Loucy (cell line): ENCODE measurements at regions not wholly inside any gene's neighbourhood (a gene's known extent, or its start where the extent isn't known, plus 50 kb on each side); places are given as distances from the start of the nearest gene placed in this dataset.

ENCODE experiments used
- H2AFZ ChIP-seq: fragments of 200-600 bp; sonication (generic); 2 replicates; pipeline ENCODE4 v1.6.0; 2016; ENCODE audit warnings: antibody characterized with exemption, mild to moderate bottlenecking, low read length, moderate library complexity
- H3F3A ChIP-seq: fragments of 200-600 bp; 2 replicates; pipeline ENCODE4 v1.6.0; 2016; ENCODE audit warnings: antibody characterized with exemption, low read depth, mild to moderate bottlenecking
- H3K27me3 ChIP-seq: fragments of 200-600 bp; sonication (generic); 2 replicates; pipeline ENCODE4 v1.6.1; 2014; ENCODE audit warnings: low read length, mild to moderate bottlenecking; ENCODE audit not compliant: insufficient read depth, poor library complexity, severe bottlenecking
- H3K36me3 ChIP-seq: fragments of 200-600 bp; sonication (generic); 2 replicates; pipeline ENCODE4 v1.6.1; 2016; ENCODE audit warnings: low read length; ENCODE audit not compliant: insufficient read depth
- H3K4me1 ChIP-seq: fragments of 200-600 bp; sonication (generic); 2 replicates; pipeline ENCODE4 v1.5.1; 2014; ENCODE audit warnings: low read length, mild to moderate bottlenecking; ENCODE audit not compliant: insufficient read depth, poor library complexity, severe bottlenecking
- H3K4me2 ChIP-seq: fragments of 200-600 bp; sonication (generic); 2 replicates; pipeline ENCODE4 v1.6.0; 2014; ENCODE audit warnings: antibody characterized with exemption, low read length, low read depth, mild to moderate bottlenecking; ENCODE audit not compliant: poor library complexity, severe bottlenecking
- H3K4me3 ChIP-seq: fragments of 200-600 bp; sonication (generic); 2 replicates; pipeline ENCODE4 v1.5.1; 2014; ENCODE audit warnings: low read length, mild to moderate bottlenecking, mixed read lengths; ENCODE audit not compliant: poor library complexity, severe bottlenecking
- H3K79me2 ChIP-seq: fragments of 200-600 bp; sonication (generic); 2 replicates; pipeline ENCODE4 v1.6.1; 2014; ENCODE audit warnings: low read length; ENCODE audit not compliant: insufficient read depth
- H3K9ac ChIP-seq: fragments of 200-600 bp; sonication (generic); 2 replicates; pipeline ENCODE4 v1.6.0; 2014; ENCODE audit warnings: mild to moderate bottlenecking, low read depth, low read length, moderate library complexity; ENCODE audit not compliant: poor library complexity, severe bottlenecking
- H3K9me2 ChIP-seq: fragments of 200-600 bp; sonication (generic); replicated peaks from 2 replicates; pipeline ENCODE4 v1.6.1; 2016; ENCODE audit warnings: low read depth, low read length, mixed read lengths
- H3K9me3 ChIP-seq: fragments of 200-600 bp; sonication (generic); 2 replicates; pipeline ENCODE4 v1.6.1; 2014; ENCODE audit warnings: mild to moderate bottlenecking, antibody characterized with exemption, low read length, low read depth; ENCODE audit not compliant: insufficient read depth
- H4K20me1 ChIP-seq: fragments of 200-600 bp; sonication (generic); 2 replicates; pipeline ENCODE4 v1.6.0; 2014; ENCODE audit warnings: antibody characterized with exemption, low read length, mild to moderate bottlenecking; ENCODE audit not compliant: insufficient read depth, poor library complexity, severe bottlenecking
- CTCF ChIP-seq: fragments of 200-600 bp; sonication (generic); conservative IDR thresholded peaks from 2 replicates; pipeline ENCODE4 v1.5.1; 2014; ENCODE audit warnings: mild to moderate bottlenecking, antibody characterized with exemption, low read length
- EZH2phosphoT487 ChIP-seq: fragments of 200-600 bp; IDR thresholded peaks from 2 replicates; pipeline ENCODE4 v1.6.1; 2018; ENCODE audit warnings: antibody characterized with exemption, mild to moderate bottlenecking, moderate library complexity, borderline replicate concordance

GRCh38 chr6:123747515-123747914, 56.1 kb upstream of the NKAIN2 start:
- Histone ChIP-seq H3K27me3 (no peaks in the 10 kb centered on the region), H3K36me3 (no peaks in the 10 kb centered on the region), H3K4me3 (no peak overlapping the region), H3K9ac (no peak overlapping the region), H3K9me2 (no peaks in the 10 kb centered on the region), H3K4me2 (no peak overlapping the region), H3K4me1 (no peaks in the 10 kb centered on the region), H4K20me1 (no peaks in the 10 kb centered on the region), H3F3A (no peaks in the 10 kb centered on the region), H2AFZ (no peak overlapping the region), H3K9me3 (no peaks in the 10 kb centered on the region), H3K79me2 (no peaks in the 10 kb centered on the region)
- TF ChIP-seq CTCF (no peak), EZH2phosphoT487 (no peak)

- H3K36me3 ChIP-seq = no peaks in the 10 kb centered on the region
- H3K9me3 ChIP-seq = no peaks in the 10 kb centered on the region
- no peak for TF ChIP-seq CTCF
- TF ChIP-seq EZH2phosphoT487 = no peak
- H3K27me3 ChIP-seq = no peaks in the 10 kb centered on the region
- H4K20me1 ChIP-seq = no peaks in the 10 kb centered on the region
- no peaks in the 10 kb centered on the region for H3K79me2 ChIP-seq
- H3K4me2 ChIP-seq = no peak overlapping the region
- H3K4me1 ChIP-seq = no peaks in the 10 kb centered on the region
- no peaks in the 10 kb centered on the region for H3K9me2 ChIP-seq
- H3K4me3 ChIP-seq = no peak overlapping the region
- no peak overlapping the region for H3K9ac ChIP-seq
- H2AFZ ChIP-seq = no peak overlapping the region
- no peaks in the 10 kb centered on the region for H3F3A ChIP-seq
Measured at GRCh38 chr6:123745895-123746294, 57.8 kb upstream of the NKAIN2 start.

GRCh38 chr6:123744840-123745239, 58.8 kb upstream of the NKAIN2 start:
- no peaks in the 10 kb centered on the region for H3K9me3 ChIP-seq
- H3K9ac ChIP-seq = no peak overlapping the region
- H3K79me2 ChIP-seq = no peaks in the 10 kb centered on the region
- H3K27me3 ChIP-seq = no peaks in the 10 kb centered on the region
- TF ChIP-seq CTCF (no peak), EZH2phosphoT487 (no peak)
- no peaks in the 10 kb centered on the region for H3K9me2 ChIP-seq
- no peaks in the 10 kb centered on the region for H3K4me1 ChIP-seq
- no peak overlapping the region for H3K4me2 ChIP-seq
- H3K4me3 ChIP-seq = no peak overlapping the region
- H3K36me3 ChIP-seq = no peaks in the 10 kb centered on the region
- H4K20me1 ChIP-seq = no peaks in the 10 kb centered on the region
- no peaks in the 10 kb centered on the region for H3F3A ChIP-seq
- no peak overlapping the region for H2AFZ ChIP-seq
